ENCODE measurements at regions not wholly inside any gene's neighbourhood (a gene's known extent, or its start where the extent isn't known, plus 50 kb on each side); places are given as distances from the start of the nearest gene placed in this dataset.
A peak's percentile ranks its signal among the peaks of the same experiment; 100 is the strongest.

GRCh38 chr1:79264285-79264684 lies 257.8 kb upstream of the ADGRL4 start:
- Histone ChIP-seq H3K79me2 (ENCODE audit: insufficient read depth, low read length) (no peaks in the 10 kb centered on the region), H3K4me1 (ENCODE audit: insufficient read depth, low read length, severe bottlenecking) (no peaks in the 10 kb centered on the region), H3K27me3 (ENCODE audit: insufficient read depth, low read length) (no peaks in the 10 kb centered on the region), H3K27ac (ENCODE audit: low read depth, low read length, poor library complexity, severe bottlenecking) (no peak overlapping the region), H2AFZ (ENCODE audit: low read length) (no peak overlapping the region), H3F3A (ENCODE audit: insufficient read depth, low read length) (no peaks in the 10 kb centered on the region), H3K9me3 (ENCODE audit: low read length) (no peaks in the 10 kb centered on the region), H3K4me3 (ENCODE audit: low read depth, low read length, poor library complexity, severe bottlenecking) (no peak overlapping the region), H4K20me1 (ENCODE audit: insufficient read depth, low read length) (no peaks in the 10 kb centered on the region), H3K4me2 (ENCODE audit: low read length) (no peak overlapping the region), H3K36me3 (ENCODE audit: insufficient read depth, low read length) (no peaks in the 10 kb centered on the region), H3K9me2 (ENCODE audit: low read depth, low read length) (no peaks in the 10 kb centered on the region), H3K9ac (ENCODE audit: low read length) (no peak overlapping the region)
- TF ChIP-seq EZH2 (IDR thresholded peaks at IDR 0.05; ENCODE audit: borderline replicate concordance, low read length) (no peak), CTCF (IDR thresholded peaks at IDR 0.05; ENCODE audit: low read length) (no peak)

- Histone ChIP-seq H2AFZ (ENCODE audit: low read length) (no peak overlapping the region), H3K9me3 (ENCODE audit: low read length) (no peaks in the 10 kb centered on the region), H3K79me2 (ENCODE audit: insufficient read depth, low read length) (no peaks in the 10 kb centered on the region), H3K9me2 (ENCODE audit: low read depth, low read length) (no peaks in the 10 kb centered on the region), H3K4me1 (ENCODE audit: insufficient read depth, low read length, severe bottlenecking) (no peaks in the 10 kb centered on the region), H3K27me3 (ENCODE audit: insufficient read depth, low read length) (no peaks in the 10 kb centered on the region), H3F3A (ENCODE audit: insufficient read depth, low read length) (no peaks in the 10 kb centered on the region), H3K4me3 (ENCODE audit: low read depth, low read length, poor library complexity, severe bottlenecking) (no peak overlapping the region), H3K4me2 (ENCODE audit: low read length) (no peak overlapping the region), H3K9ac (ENCODE audit: low read length) (no peak overlapping the region), H3K27ac (ENCODE audit: low read depth, low read length, poor library complexity, severe bottlenecking) (no peak overlapping the region), H4K20me1 (ENCODE audit: insufficient read depth, low read length) (no peaks in the 10 kb centered on the region), H3K36me3 (ENCODE audit: insufficient read depth, low read length) (no peaks in the 10 kb centered on the region)
- TF ChIP-seq CTCF (IDR thresholded peaks at IDR 0.05; ENCODE audit: low read length) (no peak), EZH2 (IDR thresholded peaks at IDR 0.05; ENCODE audit: borderline replicate concordance, low read length) (no peak)
Observed at GRCh38 chr1:79262745-79263258, 256.3 kb upstream of the ADGRL4 start.

DNA sequence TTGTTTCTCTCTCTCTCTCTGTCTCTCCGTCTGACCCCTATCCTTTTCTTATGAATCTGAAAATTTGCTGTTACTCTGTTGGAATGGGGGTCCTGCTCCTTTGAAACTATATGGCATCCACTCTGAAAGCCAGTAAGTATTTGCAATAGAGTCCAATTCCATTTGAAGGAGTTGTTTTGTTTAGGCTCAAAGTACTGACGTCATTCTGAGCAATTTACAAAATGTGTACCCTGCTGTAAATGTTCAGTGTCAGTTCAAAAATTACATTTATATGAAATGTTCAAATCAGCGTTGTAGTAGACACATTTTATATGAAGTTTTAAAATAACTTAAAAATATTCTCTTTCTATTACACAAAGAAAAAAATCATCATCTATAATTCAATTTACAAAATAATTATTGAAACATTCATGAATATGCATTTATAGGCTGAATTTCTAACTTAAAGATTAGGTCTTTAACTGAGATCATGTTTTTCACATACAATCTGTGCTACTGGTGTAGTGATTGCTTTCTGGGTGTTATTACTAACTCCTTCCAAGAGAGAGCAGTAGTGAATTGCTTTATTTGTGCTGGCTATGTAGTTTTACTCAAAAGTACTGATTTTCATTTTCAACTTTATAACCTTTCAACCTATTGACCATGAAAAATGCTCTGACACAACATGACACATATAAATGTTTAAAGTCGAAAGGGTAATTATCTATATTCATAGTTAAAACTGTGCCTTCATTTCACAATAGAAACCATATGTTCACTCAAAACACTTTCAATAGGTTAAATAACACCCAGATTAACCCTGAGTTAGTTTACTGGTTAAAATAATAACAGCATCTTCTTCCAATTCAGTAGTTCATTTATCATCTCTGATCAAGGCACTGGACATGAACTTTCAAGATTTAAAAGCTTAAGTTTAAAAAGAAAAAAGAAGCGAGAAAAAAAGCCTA lies 253.1 kb upstream of the ADGRL4 start:
- Histone ChIP-seq H3K9ac (ENCODE audit: low read length) (no peak overlapping the region), H3K27ac (ENCODE audit: low read depth, low read length, poor library complexity, severe bottlenecking) (no peak overlapping the region), H3K4me2 (ENCODE audit: low read length) (no peak overlapping the region), H3K4me3 (ENCODE audit: low read depth, low read length, poor library complexity, severe bottlenecking) (no peak overlapping the region), H4K20me1 (ENCODE audit: insufficient read depth, low read length) (no peaks in the 10 kb centered on the region), H3F3A (ENCODE audit: insufficient read depth, low read length) (no peaks in the 10 kb centered on the region), H3K9me2 (ENCODE audit: low read depth, low read length) (no peaks in the 10 kb centered on the region), H3K9me3 (ENCODE audit: low read length) (no peaks in the 10 kb centered on the region), H3K36me3 (ENCODE audit: insufficient read depth, low read length) (no peaks in the 10 kb centered on the region), H2AFZ (ENCODE audit: low read length) (no peak overlapping the region), H3K79me2 (ENCODE audit: insufficient read depth, low read length) (no peaks in the 10 kb centered on the region), H3K4me1 (ENCODE audit: insufficient read depth, low read length, severe bottlenecking) (no peaks in the 10 kb centered on the region), H3K27me3 (ENCODE audit: insufficient read depth, low read length) (no peaks in the 10 kb centered on the region)
- TF ChIP-seq CTCF (IDR thresholded peaks at IDR 0.05; ENCODE audit: low read length) = peak; percentile 53
- no peak for TF ChIP-seq EZH2 (IDR thresholded peaks at IDR 0.05; ENCODE audit: borderline replicate concordance, low read length)
